ENCODE measurements at regions not wholly inside any gene's neighbourhood (a gene's known extent, or its start where the extent isn't known, plus 50 kb on each side); places are given as distances from the start of the nearest gene placed in this dataset.
A peak's percentile ranks its signal among the peaks of the same experiment; 100 is the strongest.
"Not testable (repeated sequence)": the region's sequence is repeated elsewhere in the genome, so short reads cannot be mapped to it uniquely, and the experiment has no call there.

DNA sequence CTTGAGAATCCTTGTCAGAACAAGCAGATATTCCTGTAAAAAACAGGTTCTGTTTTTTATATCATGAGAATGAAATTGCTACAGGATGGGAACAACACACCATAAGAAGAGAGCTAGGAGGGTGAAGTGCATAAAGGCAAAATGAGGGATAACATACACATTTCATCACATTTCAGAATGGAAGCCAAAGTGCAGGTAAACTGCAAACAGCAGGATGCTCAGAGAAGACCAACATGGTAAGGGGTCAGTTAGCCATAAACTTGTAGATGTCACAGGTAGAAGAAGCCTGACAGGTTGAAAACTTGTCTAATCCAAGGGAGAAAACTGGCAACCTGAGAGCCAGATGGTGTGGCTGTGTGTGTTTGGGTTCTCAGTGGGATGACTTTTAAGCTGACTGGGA is 88.9 kb upstream of the FAT1 start:
- intact Hi-C loops (cut with DNase I), result no loop called here
- no peak for ATAC-seq
- DNase-seq, result no peak

DNA sequence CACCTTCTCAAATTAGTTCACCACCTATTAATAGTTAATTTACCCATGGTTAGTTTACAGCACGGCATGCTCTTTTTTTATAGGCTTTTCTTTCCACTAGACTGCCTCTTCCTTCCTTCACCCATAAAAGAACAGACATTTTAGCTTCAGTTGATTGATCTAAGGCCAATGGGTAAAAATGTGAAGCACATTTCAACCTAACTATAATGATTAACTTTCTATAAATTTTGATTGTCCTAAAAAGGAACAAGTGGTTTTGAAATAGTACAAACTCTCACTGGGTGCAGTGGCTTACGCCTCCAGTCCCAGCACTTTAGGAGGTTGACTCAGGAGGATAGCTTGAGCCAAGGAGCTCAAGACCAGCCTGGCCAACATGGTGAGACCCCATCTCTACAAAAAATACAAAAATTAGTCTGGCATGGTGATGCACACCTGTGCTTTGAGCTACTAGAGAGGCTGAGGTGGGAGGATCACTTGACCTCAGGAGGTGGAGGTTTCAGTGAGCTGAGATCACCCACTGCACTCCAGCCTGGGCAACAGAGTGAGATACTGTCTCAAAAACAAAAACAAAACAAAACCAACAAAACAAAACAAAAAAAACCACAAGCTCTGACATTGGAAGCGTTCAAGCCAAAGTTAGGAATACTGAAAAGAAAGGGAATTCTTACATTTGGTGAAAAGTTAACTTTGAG is 89.9 kb upstream of the FAT1 start:
- no peak for ATAC-seq
- intact Hi-C loops (cut with DNase I), result no loop called here
- DNase-seq, result no peak

DNA sequence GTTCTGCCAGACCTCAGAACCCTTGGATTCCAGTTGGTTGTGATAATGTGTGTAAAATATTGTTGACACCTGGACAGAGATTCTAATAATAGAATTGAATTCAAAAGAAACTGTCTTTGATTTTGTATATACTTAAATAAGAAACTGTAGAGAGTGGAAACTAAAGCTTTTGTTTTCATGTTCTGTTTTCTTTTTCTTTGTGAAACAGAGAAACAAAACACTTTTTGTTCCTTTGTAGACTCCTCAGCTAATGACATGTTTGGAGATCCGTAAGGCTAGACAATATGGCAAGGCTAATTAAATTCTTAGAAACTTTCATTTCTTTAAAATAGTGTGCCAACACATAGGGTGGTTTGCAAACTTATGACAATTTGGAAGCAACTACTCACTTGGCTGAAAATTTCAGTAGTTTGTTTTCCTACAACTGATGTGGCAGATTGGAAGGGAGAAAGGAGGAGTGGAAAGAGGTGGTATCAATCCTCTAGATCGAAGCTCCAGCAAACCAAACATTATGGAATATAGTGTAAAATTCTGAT is 90.9 kb upstream of the FAT1 start:
- ATAC-seq (no peak), DNase-seq (no peak)
- intact Hi-C loops (cut with DNase I), result no loop called here

DNA sequence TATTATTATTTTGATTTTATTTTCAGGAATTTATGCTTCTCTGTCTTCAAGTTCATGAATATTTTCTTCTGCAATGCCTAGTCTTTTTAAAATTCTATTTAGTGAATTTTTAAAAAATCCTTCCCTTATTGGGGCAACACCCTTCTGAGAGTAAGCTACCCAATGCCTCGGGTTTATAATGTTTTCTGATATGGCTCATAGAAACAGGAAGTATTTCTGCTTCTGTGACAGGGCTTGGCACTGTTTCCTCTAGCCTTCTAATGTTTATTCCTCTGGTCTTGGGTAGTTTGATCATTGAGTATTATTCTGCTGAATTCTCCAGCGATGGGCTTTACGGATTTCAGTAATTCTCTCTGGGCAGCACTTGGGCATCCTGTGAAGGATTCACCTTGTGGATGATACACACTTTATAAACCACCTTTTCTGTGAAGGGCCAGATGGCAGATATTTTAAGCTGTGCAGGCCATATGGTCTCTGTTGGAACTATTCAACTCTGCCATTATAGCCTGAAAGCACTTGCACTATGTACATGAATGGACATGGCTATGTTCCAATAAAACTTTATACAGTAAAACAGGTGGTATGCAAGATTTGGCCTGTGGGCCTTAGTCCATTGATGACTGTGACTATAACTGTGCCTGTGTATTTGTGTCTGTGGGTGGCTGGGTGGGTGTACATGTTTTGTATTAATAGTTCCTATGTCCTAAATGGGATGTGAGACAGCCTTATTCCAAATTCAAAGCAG is 95.9 kb upstream of the FAT1 start:
- ATAC-seq (no peak), DNase-seq (no peak)
- intact Hi-C loops (cut with DNase I), result no loop called here

DNA sequence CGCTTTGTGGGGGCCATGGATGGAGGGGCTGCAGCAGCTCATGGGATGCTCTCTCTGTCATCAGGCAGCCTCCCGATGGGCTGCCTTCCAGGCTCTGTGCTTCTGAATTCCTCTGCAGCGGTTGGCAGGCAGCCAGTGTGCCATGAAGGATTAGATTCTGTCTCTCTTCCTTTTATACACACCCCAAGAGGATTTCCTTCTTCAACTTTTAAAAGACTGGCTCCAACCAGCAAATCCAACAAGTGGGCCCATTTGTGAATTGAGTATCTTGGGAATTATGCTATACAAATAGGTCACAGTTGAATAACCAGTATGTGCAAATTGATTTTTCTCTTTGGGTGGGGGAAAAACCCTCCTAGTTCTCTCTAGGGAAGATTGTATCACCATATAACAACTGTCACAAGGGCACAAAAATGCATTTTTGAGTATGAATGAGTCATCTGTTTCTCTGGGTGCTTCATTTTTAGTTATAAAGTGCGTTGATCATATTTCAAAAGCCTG is 96.8 kb upstream of the FAT1 start:
- DNase-seq (peak; percentile 63), ATAC-seq (peak; percentile 47 to 57)
- intact Hi-C loops (cut with DNase I), result no loop called here

DNA sequence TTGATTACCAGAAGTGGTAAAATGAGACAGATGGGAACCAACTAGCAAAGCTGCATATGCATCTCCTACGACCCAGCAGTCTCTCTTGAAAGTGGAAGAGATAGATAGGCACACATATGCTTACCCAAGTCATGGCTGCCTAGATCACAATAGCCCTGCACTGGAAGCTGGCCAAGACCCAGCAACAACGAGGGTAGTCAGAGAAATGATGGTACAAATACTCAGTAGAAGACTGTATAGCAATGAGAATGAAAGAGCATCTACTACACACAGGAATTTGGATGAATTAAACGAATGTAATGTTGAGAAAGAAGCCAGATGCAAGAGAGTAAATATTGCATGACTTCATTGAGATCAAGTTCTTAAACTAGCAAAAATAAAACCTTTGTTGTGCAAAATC is 100.3 kb upstream of the FAT1 start:
- no peak for ATAC-seq
- DNase-seq, result no peak
- intact Hi-C loops (cut with DNase I), result no loop called here

DNA sequence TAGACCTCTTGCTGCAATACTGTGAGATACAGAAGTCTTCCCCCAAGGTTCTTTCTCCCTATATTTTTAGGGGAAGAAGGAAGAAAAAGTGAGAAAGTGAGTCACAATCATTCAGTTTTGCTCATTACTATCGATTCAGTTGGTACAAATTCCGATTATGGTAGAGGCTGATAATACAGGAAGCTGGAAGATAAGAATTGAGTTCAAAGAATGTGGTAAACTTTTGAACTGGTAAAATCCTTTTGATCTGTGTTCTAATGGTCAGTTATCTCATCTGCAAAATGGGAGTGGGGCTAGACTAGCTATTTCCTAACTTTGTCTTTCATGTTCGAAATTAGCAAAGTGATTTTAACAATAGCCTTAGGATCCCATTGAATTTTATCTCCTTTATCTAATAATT is 101.4 kb upstream of the FAT1 start:
- intact Hi-C loops (cut with DNase I), result no loop called here
- ATAC-seq, result no peak
- DNase-seq, result no peak

DNA sequence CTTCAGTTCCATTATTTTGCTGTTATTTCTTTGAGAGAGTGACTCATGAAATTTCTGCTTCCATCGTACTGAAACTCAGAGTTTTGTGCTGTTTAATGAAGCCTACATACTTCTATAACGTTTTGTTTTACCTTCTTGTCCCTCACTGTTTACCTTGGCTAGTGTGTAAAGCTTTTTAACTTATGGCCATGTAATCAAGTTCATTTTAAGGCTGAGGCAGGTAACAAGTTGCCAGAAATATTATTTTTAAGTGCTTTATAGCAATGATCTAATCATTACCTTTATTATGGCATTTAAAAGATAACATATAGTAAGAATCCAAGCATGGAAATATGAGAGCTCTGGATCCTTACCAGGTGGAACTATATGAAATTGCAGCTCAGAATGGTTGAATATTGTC is 102.3 kb upstream of the FAT1 start:
- intact Hi-C loops (cut with DNase I), result no loop called here
- no peak for ATAC-seq
- DNase-seq, result no peak

DNA sequence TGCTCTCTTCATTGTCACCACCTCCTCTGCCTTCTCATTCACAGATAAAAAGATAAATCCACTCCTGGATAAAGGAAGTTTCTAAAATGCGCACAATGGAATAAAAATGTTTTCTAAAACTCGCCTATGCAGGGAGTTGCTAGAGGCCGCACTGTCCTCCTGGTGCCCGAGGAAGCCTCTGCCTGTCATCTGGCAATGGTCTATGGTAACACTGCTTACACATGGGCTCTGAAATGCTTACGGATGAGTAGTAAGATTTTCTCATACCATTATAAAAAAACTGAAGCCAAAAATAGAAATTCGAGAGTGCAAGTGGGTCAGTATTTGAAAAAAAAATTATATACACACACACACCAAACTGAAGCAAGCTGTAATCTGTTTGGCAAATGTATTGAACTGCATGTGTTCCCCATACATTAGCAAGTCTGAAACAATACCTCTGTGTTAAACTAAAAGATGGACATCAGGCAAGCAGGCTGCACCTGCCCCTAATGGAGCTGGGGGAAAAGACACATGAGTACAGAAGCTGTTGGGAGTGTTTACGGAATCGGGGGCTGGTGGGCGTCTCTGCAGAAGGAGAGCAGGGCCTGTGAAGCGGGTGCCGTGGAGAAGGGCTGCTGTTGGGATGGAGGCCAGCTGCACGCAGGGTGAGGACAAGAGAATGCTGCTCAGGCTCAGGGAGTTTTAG is 103.3 kb upstream of the FAT1 start:
- intact Hi-C loops (cut with DNase I), result no loop called here
- DNase-seq (no peak), ATAC-seq (no peak)

DNA sequence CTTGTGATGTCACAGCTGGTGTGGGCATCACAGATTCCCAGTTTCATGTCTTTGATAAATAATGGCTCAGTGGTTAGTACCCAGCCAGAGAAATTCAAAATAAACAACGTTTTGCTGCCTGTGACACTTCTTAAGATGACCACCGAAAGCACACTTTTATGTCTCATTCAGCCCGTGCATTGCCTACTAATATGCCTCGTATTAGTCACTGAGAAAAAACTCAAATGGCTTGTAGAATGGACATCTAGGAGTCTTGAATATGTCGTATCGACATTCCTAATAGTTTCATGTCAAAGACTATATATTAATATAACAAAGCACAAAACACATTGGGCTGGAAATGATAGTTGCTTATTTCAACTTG is 103.9 kb upstream of the FAT1 start:
- intact Hi-C loops (cut with DNase I), result no loop called here
- no peak for DNase-seq
- no peak for ATAC-seq

DNA sequence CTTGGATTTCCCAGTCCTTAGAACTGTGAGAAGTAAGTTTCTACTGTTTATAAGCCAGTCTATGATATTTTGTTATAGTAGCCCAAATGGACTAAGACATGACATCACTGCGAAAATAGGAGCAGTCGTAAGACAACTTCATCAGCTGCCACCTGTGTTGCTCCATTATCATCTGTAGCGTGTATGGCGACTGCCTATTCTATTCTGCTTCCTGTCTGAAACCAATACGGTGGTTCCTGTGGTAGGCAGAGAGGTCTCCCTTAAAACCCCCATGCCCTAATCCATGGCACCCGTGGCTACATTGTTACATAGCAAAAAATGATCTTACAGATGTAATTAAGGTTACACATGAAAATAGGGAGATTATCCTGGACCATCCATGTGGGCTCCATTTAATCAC is 105.4 kb upstream of the FAT1 start:
- intact Hi-C loops (cut with DNase I), result no loop called here
- ATAC-seq (no peak), DNase-seq (no peak)

DNA sequence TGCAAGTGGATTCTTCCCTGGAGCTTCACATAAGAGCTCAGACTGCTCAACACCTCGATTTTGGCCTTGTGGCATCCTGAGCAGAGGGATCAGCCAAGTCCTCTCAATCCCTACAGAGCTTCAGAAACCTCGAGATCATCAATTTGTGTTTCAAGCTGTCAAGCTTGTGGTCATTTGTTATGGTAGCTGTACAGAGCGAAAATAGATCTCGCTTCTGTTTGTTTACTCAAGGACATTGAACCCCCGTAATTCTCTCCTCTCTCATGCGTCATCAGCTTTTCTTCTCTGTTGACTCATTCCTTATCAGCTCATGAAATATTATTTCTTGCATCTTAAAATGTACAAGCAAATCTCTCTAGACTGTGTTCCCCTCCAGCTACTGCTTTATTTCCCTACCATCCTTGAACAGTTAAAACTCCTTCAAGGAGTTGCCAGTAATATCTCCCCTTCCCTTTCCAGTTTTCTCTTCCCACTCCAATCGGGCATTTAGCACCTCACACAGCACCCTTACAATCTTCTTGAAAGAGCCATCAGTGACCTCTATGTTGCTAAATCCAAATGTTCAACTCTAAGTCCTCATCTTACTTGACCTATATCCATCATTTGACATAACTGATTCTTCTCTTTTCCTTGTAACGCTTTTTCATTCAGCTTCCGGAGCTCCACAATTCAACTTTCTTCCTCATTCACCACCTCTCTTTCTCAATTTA is 106.2 kb upstream of the FAT1 start:
- DNase-seq (no peak), ATAC-seq (peak; percentile 27 to 63)
- intact Hi-C loops (cut with DNase I), result no loop called here

DNA sequence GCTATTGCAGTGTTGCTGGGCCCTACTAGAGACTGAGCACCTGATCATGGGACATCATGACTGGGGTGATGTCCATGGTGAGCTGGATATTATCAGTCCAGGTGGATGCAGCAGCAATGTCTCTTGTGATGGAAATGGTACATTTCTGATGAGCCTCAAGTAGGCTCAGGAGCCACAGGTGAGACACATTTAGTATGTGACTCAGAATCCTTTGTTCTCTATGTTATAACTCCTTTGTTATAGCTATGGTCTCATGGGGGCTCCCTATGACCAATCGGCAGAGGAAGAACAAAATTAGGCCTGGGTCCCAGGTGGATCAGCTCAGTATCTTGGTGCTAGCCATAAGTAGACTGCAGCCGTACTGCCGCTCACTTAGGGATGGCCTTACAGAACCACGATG is 107.9 kb upstream of the FAT1 start:
- intact Hi-C loops (cut with DNase I), result no loop called here
- DNase-seq (no peak), ATAC-seq (no peak)

DNA sequence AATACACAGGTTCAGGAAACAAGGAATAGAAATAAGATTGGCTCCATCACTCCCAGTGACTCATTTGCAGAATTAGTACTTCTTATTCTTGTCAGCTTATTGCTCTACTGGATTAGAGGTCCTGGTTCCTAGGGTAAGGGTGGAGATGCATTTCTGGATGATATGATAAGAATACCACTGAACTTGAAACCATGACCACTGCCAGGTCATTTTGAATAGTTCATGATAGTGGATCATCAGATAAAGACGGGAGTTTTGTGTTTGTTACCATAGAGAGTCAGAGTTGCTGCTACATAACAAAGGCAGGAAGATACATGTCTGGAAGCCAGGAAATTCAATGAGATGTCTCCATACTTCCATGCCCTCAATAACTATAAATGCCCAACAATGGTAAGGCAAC is 109.2 kb upstream of the FAT1 start:
- DNase-seq (no peak), ATAC-seq (no peak)
- intact Hi-C loops (cut with DNase I), result no loop called here

DNA sequence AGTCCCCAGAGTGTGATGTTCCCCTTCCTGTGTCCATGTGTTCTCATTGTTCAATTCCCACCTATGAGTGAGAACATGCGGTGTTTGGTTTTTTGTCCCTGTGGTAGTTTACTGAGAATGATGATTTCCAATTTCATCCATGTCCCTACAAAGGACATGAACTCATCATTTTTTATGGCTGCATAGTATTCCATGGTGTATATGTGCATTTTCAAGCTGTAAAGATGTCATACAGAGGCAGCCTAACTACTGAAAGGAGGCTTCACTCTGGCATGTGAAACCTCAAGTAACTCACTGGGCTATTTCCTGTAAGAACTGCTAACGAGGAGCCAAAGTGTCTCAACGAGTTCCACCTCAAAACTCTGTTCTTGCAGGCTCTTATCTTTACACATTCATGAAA is 113.8 kb upstream of the FAT1 start:
- ATAC-seq; DNase-seq; intact Hi-C loops (cut with DNase I): not testable (repeated sequence)

DNA sequence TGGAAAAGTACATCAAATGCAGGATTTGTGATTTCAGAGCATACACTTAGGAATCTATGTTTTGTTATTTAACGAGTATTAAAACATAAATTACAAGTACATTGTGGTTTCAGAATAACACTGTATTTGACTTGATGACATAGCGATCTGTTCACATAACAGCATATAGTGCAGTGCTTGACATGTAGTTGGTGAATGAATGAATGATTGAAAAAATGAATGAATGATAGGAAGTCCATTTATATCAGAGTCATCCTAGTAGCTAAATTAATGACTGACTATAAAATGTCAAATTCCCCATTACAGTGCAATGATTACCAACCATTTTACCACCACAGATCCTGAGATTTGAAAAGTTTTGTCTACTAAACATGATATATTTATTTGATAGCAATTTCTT is 114.6 kb upstream of the FAT1 start:
- ATAC-seq (no peak), DNase-seq (no peak)
- intact Hi-C loops (cut with DNase I), result no loop called here

DNA sequence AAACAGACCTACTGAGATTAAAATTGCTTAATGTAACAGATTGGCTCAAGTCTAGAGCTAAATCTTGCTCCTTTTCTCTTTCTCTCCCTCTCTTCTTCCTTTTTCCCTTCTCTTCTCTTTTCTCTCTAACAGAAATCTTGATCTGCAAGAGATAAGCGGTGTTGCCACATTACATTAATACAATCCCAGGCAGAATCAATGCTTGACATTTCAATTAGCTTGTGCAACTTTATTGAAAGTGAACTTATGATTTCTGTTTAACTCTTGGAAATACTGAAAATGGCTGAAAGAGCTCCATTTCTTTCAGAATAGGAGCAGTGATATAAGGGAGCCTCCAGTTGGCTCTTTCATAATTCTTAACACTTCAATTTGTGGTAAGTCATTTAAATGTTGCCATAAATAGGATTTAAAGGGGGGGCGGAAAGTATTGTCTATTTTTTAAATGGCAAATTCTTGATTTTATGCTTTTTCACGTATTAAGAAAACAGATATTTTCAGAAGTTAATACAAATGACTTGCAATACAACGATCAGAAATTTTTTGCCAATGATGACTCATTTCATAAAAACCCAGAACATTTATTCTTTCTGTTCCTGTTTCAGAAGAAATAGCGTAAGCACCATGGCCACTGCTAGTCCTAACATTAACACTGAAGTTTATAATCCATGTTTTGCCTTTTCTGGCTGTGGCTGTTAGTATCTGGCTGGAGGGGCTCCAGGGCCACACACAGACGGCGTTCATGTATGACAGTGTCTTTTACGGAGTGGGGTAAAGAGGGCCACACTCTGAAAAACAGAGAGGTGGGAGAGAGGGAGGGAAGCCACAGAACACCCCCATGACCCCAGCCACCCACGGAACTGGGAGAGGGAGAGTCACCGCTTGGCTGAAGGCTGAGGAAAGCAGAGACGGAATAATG is 115.7 kb upstream of the FAT1 start:
- intact Hi-C loops (cut with DNase I), result no loop called here
- peak; percentile 67 to 75 for ATAC-seq
- DNase-seq, result peak; percentile 38

DNA sequence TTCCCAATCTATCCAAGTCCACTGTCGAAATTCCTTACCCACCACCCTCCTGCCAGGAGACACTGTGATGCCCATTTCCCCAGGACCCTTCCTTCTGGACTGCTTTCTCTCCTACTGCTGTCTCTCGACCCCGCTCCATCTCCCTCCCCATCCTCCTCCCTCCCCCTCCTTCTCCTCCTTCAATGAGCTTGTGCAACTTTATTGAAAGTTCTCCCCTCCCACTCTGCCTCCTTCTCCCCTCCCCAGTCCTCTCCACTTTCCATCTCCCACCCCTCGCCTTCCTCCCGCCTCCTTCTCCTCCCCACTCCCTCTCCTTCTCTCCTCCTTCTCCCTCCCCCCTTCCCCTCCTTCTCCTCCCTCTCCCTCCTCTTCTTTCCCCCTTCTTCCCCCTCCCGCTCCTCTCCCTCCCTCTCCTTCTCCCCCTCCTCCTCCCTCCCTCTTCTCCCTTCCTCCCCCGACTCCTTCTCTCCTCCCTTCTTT is 116.6 kb upstream of the FAT1 start:
- peak; percentile 52 for DNase-seq
- peak; percentile 69 to 73 for ATAC-seq
- intact Hi-C loops (cut with DNase I), result no loop called here
